ENCODE measurements at regions not wholly inside any gene's neighbourhood (a gene's known extent, or its start where the extent isn't known, plus 50 kb on each side); places are given as distances from the start of the nearest gene placed in this dataset.

DNA sequence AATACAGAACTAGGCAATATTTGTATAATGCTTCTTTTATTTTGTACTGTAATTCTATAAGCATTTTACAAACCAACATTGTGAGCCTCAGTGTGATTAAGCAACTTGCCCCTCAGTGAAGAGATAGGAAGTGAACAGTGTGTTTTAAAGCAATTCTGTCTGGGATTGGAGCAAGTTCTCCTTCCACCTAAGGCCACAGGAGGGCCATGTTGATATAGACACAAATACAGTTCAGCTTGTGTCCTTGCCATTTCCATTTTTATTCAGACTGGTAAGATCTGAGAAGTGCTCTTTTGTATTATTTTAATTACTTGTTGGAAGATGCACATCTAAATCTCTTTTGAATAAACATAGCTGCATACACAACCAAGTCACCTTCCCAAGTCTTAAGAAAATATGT lies 416.3 kb upstream of the COBL start:
- Histone ChIP-seq H3K4me3 (no peak overlapping the region), H3K4me1 (replicated peaks) (no peaks in the 10 kb centered on the region), H3K9me3 (no peaks in the 10 kb centered on the region), H3K27me3 (replicated peaks; ENCODE audit: insufficient read depth) (no peaks in the 10 kb centered on the region), H3K36me3 (no peaks in the 10 kb centered on the region), H3K27ac (no peak overlapping the region)
- TF ChIP-seq POLR2A (IDR thresholded peaks at IDR 0.05) (no peak), POLR2AphosphoS5 (IDR thresholded peaks at IDR 0.05) (no peak)
- TF ChIP-seq, protein P1, sequence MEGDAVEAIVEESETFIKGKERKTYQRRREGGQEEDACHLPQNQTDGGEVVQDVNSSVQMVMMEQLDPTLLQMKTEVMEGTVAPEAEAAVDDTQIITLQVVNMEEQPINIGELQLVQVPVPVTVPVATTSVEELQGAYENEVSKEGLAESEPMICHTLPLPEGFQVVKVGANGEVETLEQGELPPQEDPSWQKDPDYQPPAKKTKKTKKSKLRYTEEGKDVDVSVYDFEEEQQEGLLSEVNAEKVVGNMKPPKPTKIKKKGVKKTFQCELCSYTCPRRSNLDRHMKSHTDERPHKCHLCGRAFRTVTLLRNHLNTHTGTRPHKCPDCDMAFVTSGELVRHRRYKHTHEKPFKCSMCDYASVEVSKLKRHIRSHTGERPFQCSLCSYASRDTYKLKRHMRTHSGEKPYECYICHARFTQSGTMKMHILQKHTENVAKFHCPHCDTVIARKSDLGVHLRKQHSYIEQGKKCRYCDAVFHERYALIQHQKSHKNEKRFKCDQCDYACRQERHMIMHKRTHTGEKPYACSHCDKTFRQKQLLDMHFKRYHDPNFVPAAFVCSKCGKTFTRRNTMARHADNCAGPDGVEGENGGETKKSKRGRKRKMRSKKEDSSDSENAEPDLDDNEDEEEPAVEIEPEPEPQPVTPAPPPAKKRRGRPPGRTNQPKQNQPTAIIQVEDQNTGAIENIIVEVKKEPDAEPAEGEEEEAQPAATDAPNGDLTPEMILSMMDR (IDR thresholded peaks at IDR 0.05): peak in 1 of 4 experiments; percentile 5
- no peak for DNase-seq (ENCODE audit: low spot score)
- intact Hi-C loops (cut with DNase I): no loop called here

DNA sequence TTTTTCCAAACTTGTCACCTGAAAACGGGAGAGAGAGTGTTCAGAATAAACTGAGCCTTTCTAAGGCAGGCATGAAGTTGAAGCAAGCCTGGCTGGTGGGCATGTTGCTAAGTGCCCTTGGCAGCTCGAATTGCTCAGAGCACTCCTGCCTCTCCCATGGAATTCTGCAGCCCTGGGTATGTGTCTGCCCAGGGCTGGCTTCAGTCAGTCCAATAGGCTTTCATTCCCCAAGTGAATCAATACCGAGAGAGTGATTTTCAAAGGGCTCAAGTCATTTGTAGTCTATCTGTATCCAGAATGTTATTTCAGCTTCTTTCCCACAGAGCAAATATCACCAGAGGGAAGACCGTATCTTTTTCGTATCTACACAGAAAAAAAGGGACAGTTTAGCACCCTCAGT lies 415.5 kb upstream of the COBL start:
- TF ChIP-seq POLR2AphosphoS5 (IDR thresholded peaks at IDR 0.05) (no peak), POLR2A (IDR thresholded peaks at IDR 0.05) (no peak)
- TF ChIP-seq, protein P1 (IDR thresholded peaks at IDR 0.05): no peak
- no peak for DNase-seq (ENCODE audit: low spot score)
- H3K27ac ChIP-seq: no peak overlapping the region
- H3K27me3 ChIP-seq (replicated peaks; ENCODE audit: insufficient read depth): no peaks in the 10 kb centered on the region
- WGBS: 52% methylated on average over 5 of the region's 5 CpGs
- H3K9me3 ChIP-seq: no peaks in the 10 kb centered on the region
- no peak overlapping the region for H3K4me3 ChIP-seq
- intact Hi-C loops (cut with DNase I): no loop called here
- no peaks in the 10 kb centered on the region for H3K4me1 ChIP-seq (replicated peaks)
- no peaks in the 10 kb centered on the region for H3K36me3 ChIP-seq

DNA sequence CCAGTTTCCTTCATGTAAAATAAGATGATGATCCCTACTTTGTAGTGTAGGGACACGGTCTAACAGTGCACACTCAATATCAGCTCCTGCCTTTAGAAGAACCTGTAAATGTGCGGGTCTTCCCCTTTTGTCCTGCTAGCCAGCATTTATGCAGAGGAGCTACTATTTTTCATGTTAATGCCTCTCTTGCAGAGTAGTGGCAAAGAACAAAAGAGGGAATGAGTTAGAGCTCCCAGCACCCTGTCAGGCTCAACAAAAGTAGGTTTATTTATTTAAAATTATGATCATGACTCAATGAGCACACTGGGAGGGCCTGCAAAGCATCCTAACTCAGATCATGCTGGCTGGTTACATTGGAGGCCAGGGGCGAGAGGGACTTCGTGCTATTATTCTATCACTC lies 414.5 kb upstream of the COBL start:
- WGBS: 45% methylated on average over 4 of the region's 4 CpGs
- H3K36me3 ChIP-seq: no peaks in the 10 kb centered on the region

DNA sequence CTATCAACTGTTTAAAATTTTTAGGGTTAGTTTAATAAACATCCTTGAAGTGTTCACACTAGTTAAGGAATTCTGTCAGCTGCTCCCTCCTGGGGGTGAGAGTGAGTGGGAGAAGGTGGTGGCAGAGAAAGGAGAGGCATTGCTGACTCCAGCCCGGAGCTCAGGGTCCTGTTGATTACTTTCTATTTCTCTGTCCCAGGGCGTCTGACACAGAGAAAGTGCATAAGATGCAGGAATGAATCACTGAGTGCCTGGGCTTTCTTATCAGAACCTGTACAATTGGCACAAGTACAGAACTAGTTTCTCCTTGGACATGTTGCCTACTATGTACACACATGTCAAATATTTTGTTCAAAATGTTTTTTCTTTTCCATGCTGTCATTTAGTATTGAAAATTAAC lies 410.8 kb upstream of the COBL start:
- Histone ChIP-seq H3K4me1 (replicated peaks) (no peaks in the 10 kb centered on the region), H3K4me3 (no peak overlapping the region), H3K27ac (no peak overlapping the region), H3K27me3 (replicated peaks; ENCODE audit: insufficient read depth) (no peaks in the 10 kb centered on the region), H3K9me3 (no peaks in the 10 kb centered on the region), H3K36me3 (no peaks in the 10 kb centered on the region)
- 47% methylated on average over 2 of the region's 2 CpGs for WGBS
- intact Hi-C loops (cut with DNase I): no loop called here
- no peak for TF ChIP-seq POLR2A (IDR thresholded peaks at IDR 0.05)
- no peak for TF ChIP-seq POLR2AphosphoS5 (IDR thresholded peaks at IDR 0.05)
- TF ChIP-seq, protein P1 (IDR thresholded peaks at IDR 0.05): no peak
- DNase-seq (ENCODE audit: low spot score): no peak

More for the DNA sequence above, 414.5 kb upstream of the COBL start:
- Histone ChIP-seq H3K27me3 (replicated peaks; ENCODE audit: insufficient read depth) (no peaks in the 10 kb centered on the region), H3K4me1 (replicated peaks) (no peaks in the 10 kb centered on the region), H3K9me3 (no peaks in the 10 kb centered on the region), H3K4me3 (no peak overlapping the region), H3K27ac (no peak overlapping the region)
- intact Hi-C loops (cut with DNase I): no loop called here
- TF ChIP-seq, protein P1 (IDR thresholded peaks at IDR 0.05): no peak
- TF ChIP-seq POLR2A (IDR thresholded peaks at IDR 0.05) (no peak), POLR2AphosphoS5 (IDR thresholded peaks at IDR 0.05) (no peak)
- no peak for DNase-seq (ENCODE audit: low spot score)

DNA sequence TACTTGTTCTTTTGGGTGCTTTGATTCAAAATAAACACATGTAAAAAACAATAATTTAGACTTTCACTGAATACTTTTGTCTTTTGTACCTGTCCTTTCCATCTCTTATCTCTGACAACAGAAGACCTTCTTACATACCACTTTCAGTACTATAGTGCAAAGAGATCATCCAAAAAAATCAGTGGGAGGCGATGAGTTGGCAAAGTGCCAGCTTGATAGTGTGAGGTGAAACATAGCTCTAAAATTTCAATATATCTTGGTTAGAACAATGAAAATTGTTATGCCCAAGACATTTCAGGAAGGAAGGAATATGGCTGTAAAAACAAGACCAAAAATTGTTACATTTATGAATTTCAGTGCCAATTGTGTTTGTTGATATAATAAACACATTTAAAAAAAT lies 390.2 kb upstream of the COBL start:
- no peak overlapping the region for H3K4me3 ChIP-seq
- intact Hi-C loops (cut with DNase I): no loop called here
- DNase-seq (ENCODE audit: low spot score): no peak
- TF ChIP-seq, protein P1 (IDR thresholded peaks at IDR 0.05): no peak
- no peak for TF ChIP-seq POLR2A (IDR thresholded peaks at IDR 0.05)
- no peak for TF ChIP-seq POLR2AphosphoS5 (IDR thresholded peaks at IDR 0.05)
- H3K9me3 ChIP-seq: no peaks in the 10 kb centered on the region
- H3K27me3 ChIP-seq (replicated peaks; ENCODE audit: insufficient read depth): no peaks in the 10 kb centered on the region
- H3K4me1 ChIP-seq (replicated peaks): no peaks in the 10 kb centered on the region
- 29% methylated on average over 1 of the region's 1 CpG for WGBS
- H3K27ac ChIP-seq: no peak overlapping the region
- H3K36me3 ChIP-seq: no peaks in the 10 kb centered on the region
